ENCODE measurements at regions not wholly inside any gene's neighbourhood (a gene's known extent, or its start where the extent isn't known, plus 50 kb on each side); places are given as distances from the start of the nearest gene placed in this dataset.

- no peak for DNase-seq
Observed at GRCh38 chr20:10771435-10772140, 97.8 kb upstream of the JAG1 start.

- no peak for DNase-seq
Observed at GRCh38 chr20:10774357-10774943, 100.7 kb upstream of the JAG1 start.

- no peak for DNase-seq
Observed at GRCh38 chr20:10777710-10778109, 103.9 kb upstream of the JAG1 start.

GRCh38 chr20:10779911-10780310 is 106.1 kb upstream of the JAG1 start:
- no peak for DNase-seq

- DNase-seq: no peak
Observed at GRCh38 chr20:10780901-10781300, 107.1 kb upstream of the JAG1 start.

- DNase-seq: no peak
Observed at GRCh38 chr20:10781526-10781925, 107.7 kb upstream of the JAG1 start.

- DNase-seq: no peak
Observed at GRCh38 chr20:10783707-10784553, 110.1 kb upstream of the JAG1 start.

GRCh38 chr20:10784554-10785183 is 110.9 kb upstream of the JAG1 start:
- DNase-seq: no peak

- DNase-seq: no peak
Observed at GRCh38 chr20:10786678-10787077, 112.9 kb upstream of the JAG1 start.

GRCh38 chr20:10788055-10788454 is 114.3 kb upstream of the JAG1 start:
- no peak for DNase-seq

- DNase-seq: no peak
Observed at GRCh38 chr20:10788877-10789276, 115.1 kb upstream of the JAG1 start.

GRCh38 chr20:10789386-10789785 is 115.6 kb upstream of the JAG1 start:
- no peak for DNase-seq

- no peak for DNase-seq
Observed at GRCh38 chr20:10790013-10790412, 116.2 kb upstream of the JAG1 start.

- DNase-seq: no peak
Observed at GRCh38 chr20:10792291-10792690, 118.5 kb upstream of the JAG1 start.

- no peak for DNase-seq
Observed at GRCh38 chr20:10793766-10794165, 120.0 kb upstream of the JAG1 start.

- DNase-seq: no peak
Observed at GRCh38 chr20:10794765-10795164, 121.0 kb upstream of the JAG1 start.

- DNase-seq: no peak
Observed at GRCh38 chr20:10795286-10796026, 121.7 kb upstream of the JAG1 start.

GRCh38 chr20:10798811-10799210 is 125.0 kb upstream of the JAG1 start:
- no peak for DNase-seq

- no peak for DNase-seq
Observed at GRCh38 chr20:10799735-10800134, 125.9 kb upstream of the JAG1 start.

- no peak for DNase-seq
Observed at GRCh38 chr20:10800288-10800687, 126.5 kb upstream of the JAG1 start.

- DNase-seq: no peak
Observed at GRCh38 chr20:10802236-10802635, 128.4 kb upstream of the JAG1 start.

GRCh38 chr20:10805764-10806163 is 132.0 kb upstream of the JAG1 start:
- DNase-seq: no peak

GRCh38 chr20:10806539-10806938 is 132.7 kb upstream of the JAG1 start:
- no peak for DNase-seq

Data from inflammatory macrophage treated with lipopolysaccharide for 1 hour (primary cell).